ENCODE measurements at regions not wholly inside any gene's neighbourhood (a gene's known extent, or its start where the extent isn't known, plus 50 kb on each side); places are given as distances from the start of the nearest gene placed in this dataset.

DNA sequence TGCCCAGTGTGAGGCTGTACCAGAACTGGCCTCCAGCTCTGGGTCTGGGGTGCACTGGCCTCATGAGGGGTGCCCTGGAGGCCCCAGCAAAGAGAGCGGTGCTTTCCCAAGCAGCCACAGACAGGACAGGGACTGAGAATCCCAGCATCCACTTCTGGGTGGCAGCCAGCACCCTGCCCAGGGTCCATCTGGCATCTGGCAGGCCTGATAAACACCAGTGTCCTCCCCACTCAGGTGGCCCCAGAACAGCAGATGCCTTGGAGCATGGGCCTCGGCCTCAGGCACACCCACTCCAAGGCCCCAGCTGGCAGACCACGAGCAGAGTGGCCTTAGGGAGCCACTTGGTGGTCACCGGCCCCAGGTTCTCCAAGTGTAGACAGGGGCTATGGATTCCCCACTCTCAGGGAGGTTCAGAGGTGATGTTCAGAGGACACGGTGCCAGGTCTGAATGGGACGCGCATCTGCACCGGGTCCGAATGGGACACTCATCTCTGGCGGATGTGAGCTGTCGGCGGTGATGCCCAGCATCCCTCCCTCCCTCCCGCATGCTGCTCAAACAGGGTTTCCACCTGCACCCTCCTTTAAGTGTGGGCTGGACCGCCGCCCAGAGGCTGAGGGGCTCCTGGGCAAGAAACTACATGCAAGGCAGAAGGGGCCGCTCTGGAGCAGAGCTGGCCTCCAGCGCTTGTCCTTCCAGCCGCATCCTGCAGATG, 82.2 kb upstream of the GPC1 start:
- Histone ChIP-seq H2BK15ac (ENCODE audit: low read length) (no peak overlapping the region), H3K56ac (replicated peaks; ENCODE audit: insufficient read length, low read depth, low read length) (no peak overlapping the region), H3K4ac (replicated peaks; ENCODE audit: insufficient read length, low read depth, low read length) (no peak overlapping the region), H4K20me1 (replicated peaks in 1 of 2; ENCODE audit: control insufficient read depth in 1 of 2, insufficient read depth in 2 of 2, low read length in 2 of 2) (no peaks in the 10 kb centered on the region), H3K4me3 (ENCODE audit: extremely low read depth in 1 of 4, insufficient read depth in 2 of 4, low read depth in 3 of 4, low read length in 4 of 4) (no peak overlapping the region), H2AK5ac (ENCODE audit: low read depth, low read length) (no peak overlapping the region), H2BK120ac (replicated peaks; ENCODE audit: low read depth, low read length) (no peak overlapping the region), H3K9me3 (ENCODE audit: insufficient read depth in 2 of 2, low read depth in 1 of 2, low read length in 1 of 2) (no peaks in the 10 kb centered on the region; a peak in 1 of 4 replicates), H2AFZ (ENCODE audit: low read length) (no peak overlapping the region), H3K4me1 (replicated peaks in 1 of 4; ENCODE audit: control insufficient read depth in 3 of 4, insufficient read depth in 4 of 4, low read length in 3 of 4) (no peaks in the 10 kb centered on the region; a peak in 1 of 7 replicates), H3K4me2 (ENCODE audit: insufficient read depth in 1 of 2, low read depth in 2 of 2, low read length in 2 of 2) (no peak overlapping the region), H3K36me3 (ENCODE audit: control insufficient read depth in 2 of 4, insufficient read depth in 4 of 4, low read length in 3 of 4) (no peaks in the 10 kb centered on the region), H4K8ac (ENCODE audit: extremely low read depth, insufficient read depth, low read length) (no peak overlapping the region; the same call in 1 of the 2 replicates), H3K79me1 (ENCODE audit: low read depth, low read length) (no peaks in the 10 kb centered on the region), H3K23ac (ENCODE audit: insufficient read length) (no peak overlapping the region), H3K79me2 (ENCODE audit: control insufficient read depth in 1 of 2, insufficient read depth in 2 of 2, low read length in 2 of 2) (no peaks in the 10 kb centered on the region), H2BK12ac (ENCODE audit: low read depth, low read length) (no peak overlapping the region), H3K9ac (replicated peaks in 1 of 4; ENCODE audit: extremely low read depth in 1 of 4, low read depth in 3 of 4, low read length in 3 of 4) (no peak overlapping the region), H3K27me3 (replicated peaks in 1 of 4; ENCODE audit: control insufficient read depth in 3 of 4, extremely low read depth in 1 of 4, insufficient read depth in 3 of 4, low read length in 3 of 4) (no peaks in the 10 kb centered on the region; a peak in 1 of 7 replicates), H3K23me2 (ENCODE audit: low read depth, low read length) (no peaks in the 10 kb centered on the region), H2BK20ac (ENCODE audit: low read length) (no peak overlapping the region), H3K18ac (ENCODE audit: extremely low read depth, low read length) (no peak overlapping the region), H4K5ac (ENCODE audit: insufficient read length, low read depth, low read length) (no peak overlapping the region), H4K91ac (replicated peaks; ENCODE audit: insufficient read length, low read length) (no peak overlapping the region), H3K14ac (ENCODE audit: insufficient read length) (no peak overlapping the region), H3K27ac (ENCODE audit: low read depth, low read length) (no peak overlapping the region), H2BK5ac (ENCODE audit: low read depth, low read length) (no peak overlapping the region)
- no peak for DNase-seq (ENCODE audit: low read depth in 1 of 2, low spot score in 2 of 2)
- FAIRE-seq: no peak
- WGBS, 2 experiments (ENCODE audit: extremely low coverage in 1 of 2, insufficient coverage in 1 of 2, insufficient read length in 1 of 2, insufficient replicate concordance in 2 of 2, low coverage in 1 of 2, low lambda C conversion rate in 2 of 2, missing lambda C conversion rate in 1 of 2): 90% methylated on average over 9 of the region's 18 CpGs; no CpG with 5 or more reads in 1 of the 2 experiments
- CTCF ChIA-PET (ENCODE audit: partially characterized antibody): no interaction called here
- no peak for TF ChIP-seq CREB1 (IDR thresholded peaks at IDR 0.05)
- no peak for TF ChIP-seq SIX5 (IDR thresholded peaks at IDR 0.05; ENCODE audit: low read depth, low read length)
- TF ChIP-seq GTF2F1 (IDR thresholded peaks at IDR 0.05; ENCODE audit: borderline replicate concordance, low read depth, low read length): no peak
- TF ChIP-seq SUZ12 (IDR thresholded peaks at IDR 0.05; ENCODE audit: low read length): no peak
- TF ChIP-seq ASH2L (IDR thresholded peaks at IDR 0.05; ENCODE audit: low read length): no peak
- peak in 1 of 3 experiments; percentile 15; a peak in 1 of 4 replicates for TF ChIP-seq CTCF (IDR thresholded peaks at IDR 0.05; ENCODE audit: control extremely low read depth in 1 of 3, insufficient read depth in 1 of 3, low read depth in 1 of 3, low read length in 3 of 3)
- no peak for TF ChIP-seq JUND (IDR thresholded peaks at IDR 0.05; ENCODE audit: low read length)
- TF ChIP-seq RNF2 (IDR thresholded peaks at IDR 0.05; ENCODE audit: borderline replicate concordance, low read depth, low read length, missing control alignments, poor library complexity, severe bottlenecking): no peak
- POLR2A ChIA-PET (ENCODE audit: partially characterized antibody): no interaction called here

Measured in H1 (cell line).